Activated CD4-positive, alpha-beta T cell treated with anti-CD3 and anti-CD28 coated beads, Interleukin-2, amount 50 U/mL, for 24 hours (primary cell): ENCODE measurements at regions not wholly inside any gene's neighbourhood (a gene's known extent, or its start where the extent isn't known, plus 50 kb on each side); places are given as distances from the start of the nearest gene placed in this dataset.

Source experiments
- DNase-seq, 2 donors: peaks; one replicate each; pipeline ENCODE4 v3.0.0-alpha.2; 2020; ENCODE audit warnings: low read depth in 1 of 2, low spot score in 1 of 2

DNA sequence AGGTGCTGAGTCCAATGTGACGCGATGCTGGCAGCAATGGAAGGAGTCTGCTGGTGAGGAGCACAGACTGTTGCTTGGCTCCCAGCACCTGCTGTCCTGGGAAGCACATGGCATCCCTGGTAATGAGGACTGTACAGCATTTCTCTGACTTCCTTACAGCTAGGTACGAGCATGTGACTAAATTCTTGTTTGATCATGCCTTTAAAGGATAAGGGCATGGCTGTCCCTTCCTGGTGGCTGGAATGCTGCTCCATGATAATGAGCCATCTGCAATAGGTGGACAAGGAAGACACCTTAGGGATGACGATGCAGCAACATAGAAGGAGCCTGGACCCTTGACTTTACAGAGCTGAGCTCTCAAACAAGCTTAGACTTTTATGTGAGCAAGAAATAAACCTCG lies 278.0 kb upstream of the SPRED2 start:
- no peak for DNase-seq

GRCh38 chr2:65708086-65708485 lies 275.7 kb upstream of the SPRED2 start:
- DNase-seq = no peak

DNA sequence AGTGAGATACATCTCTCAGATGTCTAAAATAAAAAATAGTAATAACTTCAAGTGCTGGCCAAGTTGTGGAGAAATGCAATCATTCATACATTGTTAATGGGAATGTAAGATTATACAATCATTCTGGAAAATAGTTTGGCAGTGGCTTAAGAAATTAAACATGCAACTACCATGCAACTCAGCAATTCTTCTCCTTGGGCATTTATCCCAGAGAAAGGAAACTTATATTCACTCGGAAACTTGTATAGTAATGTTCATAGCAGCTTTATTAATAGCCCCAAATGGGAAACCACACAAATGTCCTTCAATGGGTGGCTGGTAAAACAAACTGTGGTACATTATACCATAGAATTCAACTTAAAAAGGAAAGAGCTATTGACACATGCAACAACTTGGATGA lies 274.0 kb upstream of the SPRED2 start:
- no peak for DNase-seq

GRCh38 chr2:65701191-65701590 lies 268.8 kb upstream of the SPRED2 start:
- DNase-seq = no peak

DNA sequence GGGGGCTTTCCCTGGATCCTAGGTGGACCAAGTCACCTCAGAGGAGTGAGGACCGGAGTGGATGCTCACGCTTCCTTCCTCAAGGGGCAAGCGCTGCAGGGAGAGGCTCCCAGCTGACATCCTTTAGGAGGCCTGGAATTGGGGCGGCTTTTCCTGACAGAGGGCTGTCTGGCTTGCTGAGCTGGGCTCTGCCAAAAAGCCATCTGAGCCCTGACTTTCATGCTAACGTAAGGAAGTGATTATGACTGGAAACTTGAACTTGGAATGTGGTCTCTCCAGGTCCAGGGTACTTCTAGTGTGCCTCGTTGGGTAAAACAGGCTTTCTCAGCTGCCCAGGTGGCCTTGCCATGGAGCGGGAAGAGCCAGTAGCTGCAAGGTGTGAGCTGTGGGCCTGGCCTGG lies 268.3 kb upstream of the SPRED2 start:
- no peak for DNase-seq

DNA sequence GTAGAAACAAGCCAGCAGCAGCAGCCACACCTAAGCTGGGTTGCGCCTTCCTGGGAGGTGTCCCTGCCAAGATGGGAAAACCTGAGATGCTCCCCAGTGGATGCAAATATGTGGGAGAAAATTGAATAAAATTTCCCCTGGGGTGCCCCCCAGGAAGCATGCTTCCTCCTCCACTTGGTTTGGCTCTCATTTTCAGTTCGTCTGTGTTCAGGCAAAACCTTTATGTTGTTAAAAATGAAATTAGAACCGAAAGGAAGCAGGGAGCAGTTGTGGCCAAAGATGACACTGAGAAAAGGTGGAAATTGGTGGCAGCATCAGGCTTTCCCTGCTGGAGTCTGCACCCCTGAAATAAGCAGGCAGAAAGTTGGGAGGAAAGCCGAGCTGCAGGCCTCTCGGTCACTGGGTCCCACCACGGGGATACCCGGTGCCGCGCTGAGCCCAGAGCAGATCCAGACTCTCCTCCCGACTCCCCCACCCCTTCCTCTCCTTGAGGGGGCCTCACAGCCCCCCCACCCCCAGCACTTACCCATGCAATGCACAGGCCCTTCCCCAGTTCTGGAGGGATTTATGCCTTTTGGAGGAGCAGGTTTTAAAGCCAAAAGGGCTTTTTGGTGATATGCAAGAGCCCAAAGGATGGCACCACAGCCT lies 267.7 kb upstream of the SPRED2 start:
- DNase-seq = no peak

DNA sequence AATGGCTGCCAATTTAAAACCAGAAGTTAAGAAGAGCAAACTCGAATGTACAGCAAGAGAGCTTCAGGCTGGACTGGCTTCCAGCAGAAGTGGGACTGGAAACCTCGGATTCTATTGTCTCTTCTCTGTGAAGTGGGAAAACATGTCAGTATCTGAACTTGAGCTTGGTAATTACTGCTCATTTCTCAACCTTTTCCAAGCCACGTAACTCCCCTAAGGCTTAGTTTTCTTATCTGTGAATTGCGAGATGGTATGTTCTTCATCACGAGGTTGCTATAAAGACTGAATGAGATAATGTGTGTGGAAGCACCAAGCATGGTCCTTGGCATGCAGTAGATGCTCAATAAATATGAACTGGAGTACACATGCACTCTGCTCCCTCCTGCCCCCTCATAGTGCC lies 259.4 kb upstream of the SPRED2 start:
- no peak for DNase-seq

DNA sequence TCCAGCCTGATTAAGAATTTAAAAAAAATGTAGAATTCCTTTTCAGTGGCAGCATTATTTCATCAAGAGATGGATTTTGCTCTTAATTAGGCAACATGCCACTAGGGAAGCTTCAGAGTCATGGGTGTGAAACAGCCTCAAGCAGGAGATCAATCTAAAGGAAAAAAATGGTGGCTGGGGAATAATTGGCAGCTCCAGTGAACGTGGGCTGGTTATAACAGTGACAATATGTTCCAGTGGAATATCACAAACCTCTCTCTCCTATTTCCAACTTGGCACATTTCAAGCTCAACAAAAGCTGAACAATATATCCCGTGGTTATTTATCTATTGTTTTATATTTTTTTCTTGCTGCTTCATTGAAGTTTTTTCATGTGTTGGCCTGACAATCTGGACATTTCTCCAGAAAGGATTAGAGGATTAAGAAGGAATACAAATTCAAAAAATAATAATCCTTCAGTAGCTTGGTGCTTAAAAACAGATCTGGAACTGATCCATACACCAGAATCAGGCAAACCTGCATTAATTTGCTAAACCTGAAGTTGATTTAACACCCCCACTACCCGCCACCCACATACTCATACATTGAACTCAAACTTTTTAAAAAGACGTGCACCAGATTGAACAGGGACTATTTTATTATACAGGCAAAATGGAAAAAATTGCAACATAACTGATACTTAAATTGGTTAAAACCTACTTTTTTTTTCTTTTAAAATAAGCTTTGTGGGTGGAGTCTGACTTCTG lies 255.9 kb upstream of the SPRED2 start:
- DNase-seq = no peak

DNA sequence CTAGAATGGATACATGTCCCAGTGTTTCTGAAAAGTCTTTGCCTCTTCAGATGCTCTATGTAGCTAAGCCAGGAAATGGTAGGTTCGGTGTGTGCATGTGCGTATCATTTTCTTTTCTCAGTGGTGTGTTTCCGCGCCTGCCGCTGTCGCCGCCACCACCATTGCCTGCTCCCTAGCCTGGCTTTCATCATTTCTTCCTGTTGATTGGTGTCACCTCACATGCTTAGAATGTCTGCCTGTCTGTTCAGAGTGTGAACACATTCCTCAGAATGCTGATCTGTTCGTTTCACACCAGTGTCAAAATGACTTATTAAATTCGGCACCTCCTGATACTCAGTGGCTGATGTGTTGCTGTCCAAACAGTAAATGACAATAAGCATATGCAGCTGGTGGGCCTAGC lies 255.2 kb upstream of the SPRED2 start:
- DNase-seq = no peak

DNA sequence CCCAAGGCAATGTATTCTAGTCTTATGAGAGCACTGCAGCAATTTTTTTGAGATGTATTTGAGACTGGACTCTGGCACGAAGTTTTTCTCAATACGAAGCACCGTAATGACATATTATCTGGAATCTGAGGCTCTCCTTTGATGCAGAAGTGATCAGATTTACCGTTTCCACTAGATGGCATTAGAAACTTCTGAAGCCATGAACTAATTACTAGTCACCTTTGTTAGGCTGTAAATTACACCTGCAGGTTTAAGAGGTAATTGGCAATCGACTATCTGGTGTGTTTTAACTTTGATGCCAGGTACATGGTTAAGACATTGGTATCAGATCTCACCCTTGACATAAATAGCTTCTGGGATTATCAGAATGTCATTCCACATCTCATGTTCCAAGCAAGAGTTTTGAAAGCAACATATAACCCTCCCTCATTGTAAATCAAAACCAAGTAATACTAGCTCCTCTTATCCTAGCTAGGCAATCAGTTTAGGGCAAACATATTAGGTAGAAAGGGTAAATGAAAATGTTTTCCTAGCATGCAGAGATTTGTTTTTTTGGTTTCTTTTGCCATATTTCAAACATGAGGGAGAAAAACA lies 254.6 kb upstream of the SPRED2 start:
- DNase-seq = no peak

DNA sequence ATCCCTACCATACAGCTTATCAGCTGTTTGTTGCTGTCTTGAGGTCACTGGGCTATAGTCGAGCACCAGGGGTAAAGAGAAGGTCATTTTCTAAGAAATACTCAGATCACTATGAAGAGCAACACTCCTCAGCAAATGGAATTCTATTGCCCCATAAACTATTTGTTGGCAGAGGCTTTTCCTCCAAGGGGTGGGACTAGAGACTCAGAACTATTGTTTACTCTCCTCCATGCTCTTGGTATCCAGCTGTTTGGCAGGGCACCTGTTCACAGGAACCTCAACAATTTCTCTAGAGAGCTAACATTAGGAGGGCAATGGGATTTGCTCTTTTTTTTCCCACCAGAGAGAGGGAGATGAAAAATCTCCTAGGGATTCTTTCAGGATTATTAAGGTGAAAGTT lies 249.1 kb upstream of the SPRED2 start:
- DNase-seq = no peak

DNA sequence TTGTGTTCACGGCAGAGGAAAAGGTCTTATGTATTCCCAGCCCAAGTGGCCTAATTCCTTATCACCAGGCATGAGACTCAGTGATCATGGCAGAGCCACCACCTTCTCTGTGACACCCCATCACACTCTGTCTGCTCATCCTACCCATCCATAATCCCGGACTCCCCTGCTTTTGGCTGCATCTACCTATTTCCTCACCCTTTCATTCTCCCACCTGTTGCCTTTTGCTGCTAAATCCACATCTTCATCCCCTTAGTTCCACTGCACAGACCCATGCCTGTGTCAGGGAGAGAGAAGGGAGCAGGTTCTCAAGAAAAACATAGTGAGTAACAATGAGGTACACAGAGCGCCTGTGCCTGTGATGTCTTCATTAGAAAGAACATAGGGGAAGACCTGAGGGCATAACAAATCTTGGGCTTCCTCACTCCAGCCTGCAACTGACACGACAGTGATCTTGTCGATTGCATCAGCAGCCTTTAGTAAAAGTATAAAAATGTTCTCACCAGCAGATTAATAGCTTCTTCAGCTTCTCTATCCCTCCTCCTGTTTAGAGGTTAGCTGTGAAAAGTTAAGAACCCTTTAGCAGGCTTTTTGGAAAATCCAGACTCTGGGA lies 246.5 kb upstream of the SPRED2 start:
- DNase-seq = no peak

- DNase-seq = no peak
Observed at GRCh38 chr2:65675350-65675749, 243.0 kb upstream of the SPRED2 start.

- no peak for DNase-seq
Observed at GRCh38 chr2:65671670-65672242, 239.4 kb upstream of the SPRED2 start.

DNA sequence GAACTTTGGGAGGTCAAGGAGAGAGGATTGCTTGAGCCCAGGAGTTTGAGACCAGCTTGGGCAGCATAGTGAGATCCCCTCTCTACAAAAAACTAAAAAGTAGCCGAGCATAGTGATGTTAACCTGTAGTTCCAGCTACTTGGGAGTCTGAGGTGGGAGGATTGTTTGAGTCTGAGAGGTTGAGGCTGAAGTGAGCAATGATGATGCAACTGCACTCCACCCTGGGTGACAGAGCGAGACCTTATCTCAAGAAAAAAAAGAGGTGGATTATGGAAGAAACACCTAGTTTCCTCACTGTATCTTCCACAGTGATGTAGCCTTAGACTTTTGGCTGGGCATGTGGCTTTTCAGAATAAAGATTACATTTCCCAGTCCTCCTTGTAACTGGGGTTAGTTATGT lies 237.2 kb upstream of the SPRED2 start:
- DNase-seq = no peak

- DNase-seq = no peak
Observed at GRCh38 chr2:65668744-65669143, 236.3 kb upstream of the SPRED2 start.

GRCh38 chr2:65666156-65666725 lies 233.8 kb upstream of the SPRED2 start:
- DNase-seq = no peak

- DNase-seq = no peak
Observed at GRCh38 chr2:65664931-65665330, 232.5 kb upstream of the SPRED2 start.

DNA sequence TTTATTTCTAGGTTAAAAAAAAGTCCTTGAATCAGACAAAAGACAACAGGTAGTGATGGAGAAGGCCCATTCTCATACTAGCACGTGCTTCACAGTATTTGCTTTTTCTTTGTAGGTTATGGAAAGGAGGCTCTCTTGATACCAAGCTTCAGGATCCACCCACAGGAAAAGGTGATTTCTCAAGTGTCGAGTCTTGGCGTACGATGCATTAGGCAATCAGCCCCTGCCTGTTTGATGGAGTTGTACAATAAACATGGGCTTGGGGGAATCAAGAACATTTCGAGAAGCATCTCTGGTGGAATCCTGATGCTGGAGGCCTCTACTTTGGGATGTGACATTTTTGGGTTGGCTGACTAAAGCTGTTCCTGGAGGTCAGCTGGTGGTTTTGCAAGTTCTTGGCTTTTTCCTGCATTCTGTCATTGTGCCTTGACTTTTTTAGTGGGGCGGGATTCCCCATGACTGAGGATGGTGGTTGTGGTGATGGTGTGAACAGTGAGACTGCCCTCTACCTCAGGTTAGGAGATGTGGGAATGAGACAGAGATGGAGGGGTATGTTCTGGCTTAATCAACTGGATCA lies 231.5 kb upstream of the SPRED2 start:
- DNase-seq = no peak

GRCh38 chr2:65662654-65663432 lies 230.4 kb upstream of the SPRED2 start:
- DNase-seq = no peak
